Heart right ventricle (tissue), 16 donors: ENCODE measurements at regions not wholly inside any gene's neighbourhood (a gene's known extent, or its start where the extent isn't known, plus 50 kb on each side); places are given as distances from the start of the nearest gene placed in this dataset.

Source experiments
- ATAC-seq, 8 donors: fragments of 200-7000 bp; cut with Tn5 transposase; one replicate each; pipeline ENCODE4 v1.9.1; 2020; ENCODE audit warnings: mild to moderate bottlenecking in 8 of 8, moderate library complexity in 8 of 8, moderate number of reproducible peaks in 1 of 8
- DNase-seq, 2 donors: peaks; one replicate each; pipeline ENCODE4 v3.0.0-alpha.2; 2020
- H3K27ac ChIP-seq, 10 donors: fragments of 200-600 bp; sonication (generic) in 2 of 10; one replicate each; pipeline versions ENCODE4 v1.5.0 to v1.8.0; 2020 to 2022; ENCODE audit warnings: mild to moderate bottlenecking in 3 of 10
- H3K27me3 ChIP-seq, 7 donors: fragments of 200-600 bp; one replicate each; pipeline ENCODE4 v1.8.0; 2021 to 2022; ENCODE audit warnings: mild to moderate bottlenecking in 2 of 7
- H3K36me3 ChIP-seq, 9 donors: fragments of 200-600 bp; sonication (generic) in 1 of 9; one replicate each; pipeline versions ENCODE4 v1.5.0 to v1.8.0; 2020 to 2022; ENCODE audit warnings: mild to moderate bottlenecking in 2 of 9
- H3K4me1 ChIP-seq, 9 donors: fragments of 200-600 bp; sonication (generic) in 1 of 9; one replicate each; pipeline versions ENCODE4 v1.5.0 to v1.8.0; 2020 to 2022; ENCODE audit warnings: mild to moderate bottlenecking in 4 of 9
- H3K4me3 ChIP-seq, 10 donors: fragments of 200-600 bp; sonication (generic) in 2 of 10; one replicate each; pipeline versions ENCODE4 v1.5.0 to v1.8.0; 2020 to 2022; ENCODE audit warnings: mild to moderate bottlenecking in 7 of 10, moderate library complexity in 2 of 10
- H3K9me3 ChIP-seq, 11 donors: fragments of 200-600 bp in 10 of 11; sonication (generic) in 2 of 11; one replicate each; pipeline versions ENCODE4 v1.5.0 to v1.8.0; 2013 to 2022; ENCODE audit warnings: mild to moderate bottlenecking in 2 of 11, control low read depth in 1 of 11, moderate library complexity in 1 of 11
- CTCF ChIP-seq, 9 donors: fragments of 200-600 bp; sonication (generic) in 2 of 9; IDR thresholded peaks; one replicate each; pipeline versions ENCODE4 v1.5.0 to v1.8.0; 2021 to 2022; ENCODE audit warnings: antibody characterized with exemption in 9 of 9, mild to moderate bottlenecking in 5 of 9, moderate library complexity in 1 of 9
- WGBS, 2 donors: extraction: QIAGEN DNeasy Blood & Tissue Kit; methylation state at CpG; one replicate each; pipeline ENCODE4 v1.1.7; 2013; ENCODE audit warnings: inconsistent platforms in 1 of 2; 5-methylcytosine and 5-hydroxymethylcytosine counted together
- intact Hi-C, 10 donors: fragments of 100-400 bp; cut with DNase I; formaldehyde crosslinking; loops; one replicate each; pipeline versions ENCODE4 v1.11.1 to v1.14.2; 2022
- donor health status: Arrhythmogenic right ventricular cardiomyopathy.
- donor health status: ischemic (EF 13 %, LVEDD 7.1; RV severe dilation, severe dysfunction).
- donor health status: healthy with polysubstance abuse.
- donor health status: DM: no; HTN: yes; CAD: no.
- donor health status: DM: no; HTN: no; CAD: no.
- donor health status: ischemic (EF 25% LVEDD 6.9; RV normal size, moderate dysfunction).
- donor health status: ischemic (EF 25% LVEDD 5.7; RV mildly dilated, moderate dysfunction).
- donor health status: healthy.
- donor health status: DM: yes; HTN: yes; CAD: no.
- donor health status: Ischemic cardiomyopathy.
- donor health status: ischemic (EF 35%, LVEDD 5.7; RV mildly dilated, moderate dysfunction).
- donor health status: nonischemic (EF 11% LVEDD 7.7; RV severe dilation, severe dysfunction).
- donor health status: DM: yes; HTN: yes; CAD: no.
- donor health status: PGD.
- donor health status: ischemic (EF 29% LVEDD 5.4; RV normal size, mild dysfunction).
- donor health status: nonischemic (EF 23%, LVEDD 6.1; RV moderate dilation, normal function).

- DNase-seq (no peak), ATAC-seq (no peak)
- peaks cover 0 to 20% (median 14%) of the 10 kb centered on the region in 9 donors for H3K4me1 ChIP-seq
- no peak overlapping the region for H3K27ac ChIP-seq
- H3K36me3 ChIP-seq: no peaks in the 10 kb centered on the region
- no peak overlapping the region for H3K4me3 ChIP-seq
- 84 to 90% methylated on average over 3 of the region's 3 CpGs for WGBS, 2 donors
- H3K9me3 ChIP-seq: peaks cover 0 to 20% (median 13%) of the 10 kb centered on the region in 11 donors
- TF ChIP-seq CTCF (IDR thresholded peaks at IDR 0.05): no peak
- intact Hi-C loops: loop anchor here in 6 of 10 donors (10.0 kb wide), 4 partner anchors 49 to 209 kb away; partner anchors contain the start of gene SNRK (in 2 of the 6)
- no peaks in the 10 kb centered on the region for H3K27me3 ChIP-seq
These were observed 59.9 kb upstream of the POMGNT2 start for GRCh38 chr3:43165786-43166185.

DNA sequence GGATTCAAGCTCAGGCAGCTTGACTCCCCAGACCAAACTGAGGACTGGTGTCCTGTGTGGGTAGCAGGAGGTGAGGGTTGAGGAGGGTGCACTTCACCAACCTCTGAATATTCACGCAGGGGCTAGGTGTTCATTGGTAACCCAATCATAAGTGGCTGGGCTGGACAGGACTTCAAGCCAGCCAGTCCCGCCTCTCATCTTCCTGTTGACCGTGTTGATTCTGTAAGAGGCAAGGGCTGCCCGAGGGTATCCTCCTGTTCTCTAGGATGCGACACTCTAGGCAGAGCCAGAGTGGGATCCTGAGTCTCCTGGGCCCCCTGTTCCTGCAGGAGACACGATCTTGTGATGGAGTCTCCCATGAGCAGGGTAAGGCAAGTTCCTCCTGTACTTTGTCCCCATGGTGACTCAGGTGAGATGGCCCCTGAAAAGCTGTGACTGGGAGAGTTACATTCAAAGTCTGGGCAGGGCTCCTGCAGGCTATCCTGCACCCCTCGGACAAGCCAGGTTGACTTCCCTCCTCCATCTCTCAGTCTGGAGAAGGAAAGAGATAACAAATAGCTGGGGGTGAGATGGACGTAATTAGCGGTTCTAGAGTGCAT lies 58.1 kb upstream of the POMGNT2 start:
- H3K9me3 ChIP-seq: peaks cover 0 to 20% (median 13%) of the 10 kb centered on the region in 11 donors
- H3K4me3 ChIP-seq: no peak overlapping the region
- 69 to 71% methylated on average over 9 of the region's 9 CpGs for WGBS, 2 donors
- no peak for TF ChIP-seq CTCF (IDR thresholded peaks at IDR 0.05)
- DNase-seq (no peak), ATAC-seq (no peak)
- intact Hi-C loops: loop anchor here in 9 of 10 donors (2.0 to 10.0 kb wide), 8 partner anchors 51 to 339 kb away; partner anchors contain the start of gene SNRK (in 4 of the 9)
- H3K36me3 ChIP-seq: no peaks in the 10 kb centered on the region
- H3K27ac ChIP-seq: peak overlapping the region in 1 of 10 donors; percentile 81
- H3K27me3 ChIP-seq: no peaks in the 10 kb centered on the region
- H3K4me1 ChIP-seq: peaks cover 0 to 20% (median 12%) of the 10 kb centered on the region in 9 donors

DNA sequence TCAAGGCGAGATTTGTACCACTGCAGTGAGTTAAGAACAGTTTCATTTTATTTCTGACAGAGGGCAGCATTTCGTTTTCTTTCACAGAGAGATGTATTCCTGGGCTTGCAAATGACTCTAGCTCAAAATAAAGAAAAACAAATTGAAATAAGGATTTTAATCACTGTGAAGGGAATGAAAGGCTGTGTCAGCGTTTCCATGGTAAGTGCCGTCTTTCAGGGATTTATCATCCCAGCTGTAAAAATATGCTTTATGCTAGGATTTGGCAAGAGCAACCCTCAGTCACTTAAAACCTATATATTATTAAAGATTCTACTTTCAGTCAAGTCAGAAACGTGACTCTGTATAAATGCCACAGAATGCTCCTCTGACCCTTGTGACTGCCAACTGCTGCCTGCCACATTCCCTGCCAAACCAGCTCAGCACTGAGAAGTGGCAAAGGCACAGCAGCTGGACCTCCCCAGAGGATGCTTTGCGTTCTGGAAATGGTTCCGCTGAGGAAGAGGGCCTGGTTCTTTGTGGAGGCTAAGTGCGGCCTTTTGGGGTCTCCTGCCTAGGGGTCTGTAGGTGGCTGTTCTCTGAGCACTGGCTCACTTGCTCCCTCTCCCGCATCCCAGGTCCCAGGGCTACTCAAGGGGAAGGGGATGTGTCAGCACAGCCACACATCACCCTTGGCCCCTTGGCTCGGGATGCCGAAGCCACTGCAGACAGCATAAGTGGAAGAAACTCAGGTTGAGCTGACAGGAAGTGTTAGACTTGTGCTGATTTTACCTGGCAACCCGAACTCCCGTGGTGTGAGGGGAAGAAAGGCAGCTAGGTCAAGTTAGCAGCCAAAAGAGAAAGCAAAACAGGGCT lies 56.6 kb upstream of the POMGNT2 start:
- no peaks in the 10 kb centered on the region for H3K36me3 ChIP-seq
- DNase-seq (no peak), ATAC-seq (peak; percentile 25 to 91 (median 80))
- peaks cover 0 to 20% (median 12%) of the 10 kb centered on the region in 9 donors for H3K4me1 ChIP-seq
- peak overlapping the region in 8 of 10 donors; percentile 3 to 81 (median 63) for H3K27ac ChIP-seq
- intact Hi-C loops: loop anchor here in 9 of 10 donors (1.0 to 10.0 kb wide), 10 partner anchors 52 to 340 kb away; partner anchors contain the start of gene SNRK (in 5 of the 9)
- peaks cover 0 to 20% (median 13%) of the 10 kb centered on the region in 11 donors for H3K9me3 ChIP-seq
- 30 to 39% methylated on average over 13 of the region's 13 CpGs for WGBS, 2 donors
- peak overlapping the region in 6 of 10 donors; percentile 15 to 24 (median 19) for H3K4me3 ChIP-seq
- H3K27me3 ChIP-seq: no peaks in the 10 kb centered on the region
- TF ChIP-seq CTCF (IDR thresholded peaks at IDR 0.05): peak; percentile 20 to 75 (median 57)

GRCh38 chr3:43161684-43162229 lies 55.9 kb upstream of the POMGNT2 start:
- WGBS, 2 donors: 47 to 59% methylated on average over 5 of the region's 5 CpGs

More at GRCh38 chr3:43161684-43162229, 55.9 kb upstream of the POMGNT2 start:
- intact Hi-C loops: loop anchor here in 9 of 10 donors (1.0 to 10.0 kb wide), 10 partner anchors 53 to 341 kb away; partner anchors contain the start of gene SNRK (in 5 of the 9)
- Histone ChIP-seq H3K4me3 (no peak overlapping the region), H3K9me3 (peaks cover 0 to 17% (median 12%) of the 10 kb centered on the region in 11 donors), H3K4me1 (peaks cover 0 to 20% (median 12%) of the 10 kb centered on the region in 9 donors), H3K27ac (peak overlapping the region in 1 of 10 donors; percentile 70), H3K27me3 (no peaks in the 10 kb centered on the region), H3K36me3 (no peaks in the 10 kb centered on the region)
- DNase-seq (no peak), ATAC-seq (peak in 2 of 8 donors; percentile 12 to 19)
- TF ChIP-seq CTCF (IDR thresholded peaks at IDR 0.05): no peak
